Umbilical cord (tissue), 1 donor: ENCODE measurements at regions not wholly inside any gene's neighbourhood (a gene's known extent, or its start where the extent isn't known, plus 50 kb on each side); places are given as distances from the start of the nearest gene placed in this dataset.
A peak's percentile ranks its signal among the peaks of the same experiment; 100 is the strongest.

ENCODE experiments used
- DNase-seq: peaks from one replicate; pipeline ENCODE4 v3.0.0-alpha.2; 2015; ENCODE audit warnings: low spot score

DNA sequence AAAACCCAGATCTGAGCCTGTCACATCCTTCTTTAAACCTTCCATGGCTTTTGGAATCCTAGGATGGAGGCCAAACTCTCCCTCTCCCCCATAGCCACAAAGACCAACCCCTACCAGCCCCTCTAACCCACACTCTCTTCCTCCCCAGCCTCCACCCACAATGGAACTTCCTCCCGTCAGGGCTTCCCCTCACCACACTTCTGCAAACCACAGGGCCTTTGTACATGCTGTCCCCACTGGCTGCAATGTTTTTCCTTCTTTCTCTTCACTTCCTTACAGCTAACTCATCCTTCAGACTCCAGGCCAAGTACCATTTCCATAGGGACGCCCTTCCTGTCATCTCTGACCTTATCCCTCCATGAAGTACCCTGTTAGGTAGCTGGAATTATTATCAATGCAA lies 393.5 kb downstream of the MN1 start:
- DNase-seq = no peak

DNA sequence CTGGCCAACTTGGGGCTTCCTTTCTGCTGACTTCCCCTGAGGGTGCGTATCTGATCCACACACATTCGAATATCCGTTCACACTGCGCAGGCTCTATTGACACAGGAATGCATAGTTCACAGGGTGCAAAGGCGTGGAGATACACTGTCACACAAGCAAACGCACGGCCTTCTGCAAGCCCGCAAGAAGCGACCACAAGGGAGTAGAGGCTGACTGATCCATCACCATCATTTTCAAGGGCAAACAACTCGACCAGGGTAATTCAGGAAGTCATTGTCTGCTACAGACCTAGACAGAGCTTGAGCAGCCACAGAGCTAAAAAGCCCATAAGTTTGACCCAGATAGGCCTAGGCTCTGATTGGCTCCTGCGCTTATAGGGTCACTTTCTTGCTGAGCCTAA lies 392.3 kb downstream of the MN1 start:
- DNase-seq = no peak

DNA sequence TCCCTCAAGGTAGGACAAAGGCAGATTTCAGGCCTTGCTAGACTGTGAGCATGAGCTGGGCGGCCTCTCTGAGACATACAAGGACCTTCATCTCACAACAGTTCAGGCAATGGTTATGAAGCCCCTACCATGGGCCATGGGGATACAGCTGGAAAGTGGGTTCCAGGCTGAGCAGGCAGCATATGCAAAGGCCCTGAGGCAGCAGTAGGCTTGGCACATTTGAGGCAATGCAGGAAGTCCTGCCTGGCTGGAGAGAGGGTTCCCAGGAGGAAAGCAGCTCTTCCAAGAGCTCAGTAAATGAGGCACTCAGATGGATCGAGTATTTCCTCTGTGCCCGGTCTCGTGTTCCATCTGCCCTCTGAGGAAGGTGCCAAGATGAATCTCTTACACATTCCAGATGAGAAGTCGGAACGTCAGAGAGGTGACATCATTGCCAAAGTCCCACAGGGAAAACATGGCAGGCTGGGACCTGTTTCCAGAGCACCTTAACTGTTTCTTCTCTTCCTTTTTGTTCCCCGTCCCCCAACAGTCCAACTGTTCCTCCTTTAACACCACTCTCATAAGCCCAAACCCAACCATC lies 388.6 kb downstream of the MN1 start:
- DNase-seq = no peak

DNA sequence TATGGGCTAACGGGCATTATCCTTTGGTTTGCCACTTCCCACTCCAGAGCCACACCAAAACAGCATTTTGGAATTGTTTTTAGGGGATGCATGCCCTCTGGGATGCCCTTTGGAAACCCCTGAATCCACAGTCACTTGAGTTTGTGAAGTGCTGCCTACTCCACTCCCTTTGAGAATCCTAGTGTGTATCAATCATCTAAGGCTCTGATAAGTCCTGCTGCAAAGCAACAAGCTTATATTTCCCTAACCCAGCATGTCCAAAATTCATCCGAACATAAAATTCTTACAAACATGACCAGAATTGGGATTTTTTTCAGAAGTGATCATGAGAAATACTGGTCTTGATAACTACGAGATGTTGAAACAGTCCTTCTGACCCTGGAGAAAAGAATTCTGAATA lies 387.9 kb downstream of the MN1 start:
- no peak for DNase-seq

DNA sequence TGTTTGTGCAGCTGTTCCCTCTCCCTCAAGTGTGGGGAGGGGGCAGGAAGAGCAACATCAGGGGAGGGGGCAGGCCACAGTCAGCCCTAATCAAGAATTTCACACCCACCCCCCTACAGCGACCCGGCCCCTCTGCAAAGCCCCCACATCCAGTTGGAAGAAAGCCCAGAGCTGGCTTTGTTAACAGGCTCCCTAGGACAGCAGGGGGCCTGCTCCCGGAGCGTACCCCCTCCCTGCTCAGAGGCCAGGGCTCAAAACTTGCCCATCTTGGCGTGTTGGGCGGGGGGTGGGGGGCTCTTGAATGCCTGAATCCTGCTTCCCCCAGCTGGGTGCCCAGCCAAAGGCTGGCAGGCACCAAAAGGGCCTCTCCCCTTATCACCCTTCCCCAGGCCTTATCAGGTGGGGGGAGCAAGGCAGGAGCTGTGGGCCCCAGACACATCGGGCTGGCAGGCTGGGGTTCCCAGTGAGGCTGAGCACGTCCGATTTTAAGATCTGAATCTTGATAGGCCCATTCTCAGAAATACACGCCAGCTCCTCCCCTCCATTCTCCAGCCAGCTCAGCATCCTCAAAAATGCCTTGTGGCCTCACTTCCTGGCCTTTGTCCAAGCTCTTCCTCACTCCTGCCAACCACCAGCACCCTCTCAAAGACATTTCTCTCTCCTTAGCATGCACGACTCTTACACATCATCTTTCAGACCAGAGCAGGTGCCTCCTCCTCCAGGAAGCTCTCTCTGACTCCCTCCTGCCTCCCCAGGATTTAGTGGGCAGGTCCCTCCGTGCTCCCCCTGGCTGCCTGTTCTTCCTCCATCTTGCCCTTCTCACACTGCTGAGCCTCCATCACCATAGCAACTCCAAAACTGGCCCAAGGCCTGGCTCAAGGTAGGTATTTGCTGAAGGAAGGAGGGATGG lies 384.8 kb downstream of the MN1 start:
- peak; percentile 90 for DNase-seq

DNA sequence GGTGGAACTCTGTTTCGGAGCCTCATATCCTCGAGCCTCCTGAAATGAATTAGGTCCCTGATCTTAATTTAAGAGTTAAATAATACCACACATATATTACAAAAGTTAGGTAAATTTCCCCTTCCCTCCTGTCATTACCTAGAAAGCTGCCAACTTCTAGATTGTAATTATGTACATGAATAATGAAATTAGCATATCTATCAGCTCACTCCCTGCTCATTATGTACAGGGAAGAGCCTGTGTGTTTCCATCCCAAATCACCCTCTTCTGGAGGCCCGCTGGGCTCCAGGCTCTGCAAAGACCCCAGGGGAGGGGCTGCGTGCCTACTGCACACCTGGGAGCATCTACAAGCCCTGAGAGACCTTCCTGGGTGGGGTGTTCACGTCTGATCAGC lies 384.1 kb downstream of the MN1 start:
- DNase-seq = no peak

DNA sequence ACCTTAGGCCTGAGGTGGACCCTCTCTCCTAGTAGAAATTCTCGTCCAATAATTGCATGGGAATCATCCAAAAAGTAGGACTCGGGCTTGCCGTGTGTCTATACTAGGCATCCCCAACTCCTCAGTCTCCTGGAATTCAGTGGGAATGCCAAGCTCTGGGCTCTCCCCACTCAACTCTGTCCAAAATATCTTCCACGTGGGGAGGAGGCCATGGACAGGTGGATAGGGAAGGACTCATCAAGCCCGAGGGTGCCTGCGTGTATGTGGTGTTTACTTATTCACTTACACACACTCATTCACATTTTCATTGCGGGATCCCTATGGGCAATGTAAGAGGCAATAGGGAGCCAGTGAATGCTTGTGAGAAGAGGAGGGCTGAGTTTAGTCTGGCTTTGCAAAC lies 383.3 kb downstream of the MN1 start:
- no peak for DNase-seq

DNA sequence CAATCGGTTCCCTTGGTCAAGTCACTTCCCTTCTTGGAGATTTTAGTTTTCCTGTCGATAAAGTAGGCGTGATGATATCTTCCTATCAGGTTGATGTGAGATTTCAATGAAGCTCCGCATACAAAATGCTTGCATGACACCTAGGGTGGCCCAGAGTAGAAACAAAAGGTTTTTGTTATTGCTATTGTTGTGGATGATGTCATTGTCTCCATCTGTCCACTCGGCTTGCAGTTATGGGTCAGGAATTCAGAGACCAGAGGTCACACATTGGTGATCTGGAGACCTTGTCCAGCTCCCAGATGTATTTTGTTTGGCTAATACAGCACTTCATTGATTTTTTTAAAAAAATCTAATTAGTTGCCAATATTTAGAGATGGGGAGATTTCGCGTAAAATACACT lies 382.1 kb downstream of the MN1 start:
- DNase-seq = no peak

DNA sequence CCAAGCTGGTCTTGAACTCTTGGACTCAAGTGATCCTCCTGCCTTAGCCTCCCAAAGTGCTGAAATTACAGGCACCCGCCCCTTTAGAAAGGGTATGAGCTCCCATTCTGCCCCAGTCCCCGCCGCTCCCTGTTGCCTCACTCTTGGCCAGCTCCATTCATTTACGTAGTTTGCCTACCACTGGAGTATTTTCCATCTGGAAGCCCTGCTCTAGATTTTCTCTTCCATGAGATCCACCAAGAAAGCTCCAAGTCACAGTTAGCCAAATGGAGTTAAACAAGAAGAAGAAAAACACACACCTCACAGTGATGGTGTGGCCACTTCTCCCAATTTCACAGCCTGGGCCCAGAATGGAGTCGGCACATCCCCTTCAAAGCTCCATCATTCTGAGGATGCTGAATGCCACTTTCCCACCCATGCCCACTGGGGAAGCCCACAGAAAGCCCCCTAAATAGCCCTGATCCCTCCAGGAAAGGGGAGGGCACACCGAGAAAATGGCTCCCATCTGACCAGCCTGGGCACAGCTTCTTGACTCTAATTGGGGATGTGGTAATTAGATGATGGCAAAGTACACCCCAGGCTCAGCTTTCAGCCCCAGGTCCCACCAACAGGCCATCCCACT lies 381.2 kb downstream of the MN1 start:
- DNase-seq = no peak

DNA sequence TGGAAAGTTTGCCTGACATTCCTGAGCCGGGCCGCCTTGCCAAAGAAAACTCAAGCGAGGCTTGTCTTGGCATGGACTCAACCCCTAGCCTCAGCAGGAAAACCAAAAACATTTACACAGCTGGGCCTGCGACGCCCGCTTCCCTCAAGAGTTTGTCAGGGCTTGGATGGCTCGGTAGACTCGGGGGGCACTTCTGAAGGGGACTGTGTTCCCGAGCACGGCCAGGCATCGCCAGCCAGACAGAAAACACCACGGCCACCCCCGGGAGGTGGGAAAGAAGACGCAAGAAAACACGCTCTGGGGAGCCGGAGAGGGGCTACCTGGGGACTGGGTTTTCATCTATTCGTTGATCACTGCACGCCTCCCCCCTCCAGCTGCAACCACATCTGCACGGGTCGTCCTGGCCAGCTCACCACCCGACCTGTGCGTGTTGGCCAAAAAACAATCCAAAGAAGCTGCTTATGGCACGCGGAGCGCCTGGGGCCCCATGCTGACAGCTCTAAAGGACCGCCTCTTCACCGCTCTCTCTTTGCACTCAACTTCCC lies 380.7 kb downstream of the MN1 start:
- peak; percentile 92 for DNase-seq

DNA sequence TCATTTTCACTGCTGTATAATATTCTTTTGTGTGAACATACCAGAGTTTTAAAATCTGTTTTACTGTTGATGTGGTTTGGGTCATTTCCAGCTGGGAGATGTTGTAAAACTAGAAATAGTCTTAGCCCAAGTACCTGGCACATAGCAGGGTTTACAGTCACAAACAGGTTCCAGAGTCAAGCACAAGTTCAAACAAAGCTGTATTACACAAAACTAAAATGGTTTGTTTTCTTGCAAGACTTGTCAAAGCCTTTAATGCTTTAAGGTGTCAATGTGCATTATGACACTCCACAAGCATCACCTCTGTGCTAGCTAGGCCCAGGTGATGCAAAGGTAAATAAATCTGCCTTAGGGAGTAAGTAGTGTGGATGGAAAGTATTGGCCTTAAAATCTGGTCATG lies 379.1 kb downstream of the MN1 start:
- DNase-seq = no peak

DNA sequence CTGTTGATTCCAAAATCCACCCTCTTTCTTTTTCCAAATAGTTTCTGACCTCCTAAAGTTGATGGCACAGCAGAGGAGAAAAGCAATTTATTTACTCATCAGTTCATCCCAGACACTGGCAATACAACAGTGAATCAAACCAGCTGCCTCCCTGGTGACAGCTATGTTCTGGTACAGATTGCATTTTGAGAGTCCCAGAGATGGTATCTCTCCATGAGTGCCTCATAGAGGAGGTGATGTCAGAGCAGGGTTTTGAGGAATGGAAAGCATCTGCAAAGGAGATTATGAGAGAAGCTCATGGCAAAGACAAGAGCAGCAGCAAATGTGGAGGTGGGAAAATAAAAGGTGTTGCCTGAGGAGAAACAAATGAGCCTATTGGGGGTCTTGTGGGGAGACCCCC lies 377.2 kb downstream of the MN1 start:
- DNase-seq = no peak

DNA sequence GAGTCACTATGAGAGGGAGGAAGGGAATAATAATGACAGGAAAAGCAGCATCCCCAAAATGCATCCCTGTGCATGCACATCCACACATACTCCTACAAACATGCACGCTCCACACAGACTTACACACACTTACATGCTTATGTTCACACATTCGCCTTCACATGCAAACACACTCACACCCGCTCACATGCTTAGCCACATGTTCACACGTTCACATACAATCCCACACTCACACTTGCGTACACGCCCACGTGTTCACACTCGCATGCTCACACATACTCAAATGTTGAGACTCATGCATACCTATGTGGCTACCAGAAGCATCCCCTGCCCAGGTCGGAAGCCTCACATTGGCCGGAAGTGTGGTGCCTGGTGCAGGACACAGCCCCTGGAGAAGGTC lies 372.1 kb downstream of the MN1 start:
- DNase-seq = no peak

DNA sequence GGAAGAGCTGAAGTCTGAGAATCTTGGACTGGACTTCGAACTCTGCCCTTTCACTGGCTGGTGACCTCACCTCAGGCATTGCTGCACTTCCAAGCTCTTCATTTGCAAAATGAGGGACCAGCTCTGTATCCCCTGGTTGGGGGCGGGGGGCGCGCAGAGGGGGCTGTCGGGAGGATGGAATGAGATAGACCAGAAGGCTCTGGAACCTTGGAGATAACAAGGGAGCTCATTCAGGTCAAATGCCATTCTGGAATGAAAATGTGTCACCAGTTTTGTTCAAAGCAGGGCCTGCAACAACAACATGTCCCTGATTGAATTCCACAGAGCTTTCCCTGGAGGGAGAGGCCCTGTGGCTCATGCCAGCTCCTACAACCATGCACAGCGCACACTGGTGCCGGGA lies 370.5 kb downstream of the MN1 start:
- no peak for DNase-seq

DNA sequence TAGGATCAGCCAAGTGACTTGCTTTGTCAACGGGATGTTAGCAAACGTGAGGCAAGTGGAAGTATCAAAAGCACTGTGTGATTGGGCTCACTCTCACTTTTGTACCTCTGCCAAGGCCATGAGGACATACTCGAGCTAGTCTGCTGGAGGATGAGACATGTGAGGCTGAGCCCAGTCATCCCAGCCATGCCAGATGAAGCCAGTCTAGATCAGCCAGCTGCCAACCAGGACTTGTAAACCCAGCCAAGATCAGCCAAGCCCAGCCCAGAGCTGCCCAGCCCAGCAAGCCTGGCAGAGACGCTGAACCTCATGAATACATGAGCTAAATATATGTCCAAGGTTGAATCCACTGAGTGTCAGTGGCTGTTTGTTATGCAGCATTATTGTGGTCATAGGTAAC lies 369.7 kb downstream of the MN1 start:
- DNase-seq = no peak

DNA sequence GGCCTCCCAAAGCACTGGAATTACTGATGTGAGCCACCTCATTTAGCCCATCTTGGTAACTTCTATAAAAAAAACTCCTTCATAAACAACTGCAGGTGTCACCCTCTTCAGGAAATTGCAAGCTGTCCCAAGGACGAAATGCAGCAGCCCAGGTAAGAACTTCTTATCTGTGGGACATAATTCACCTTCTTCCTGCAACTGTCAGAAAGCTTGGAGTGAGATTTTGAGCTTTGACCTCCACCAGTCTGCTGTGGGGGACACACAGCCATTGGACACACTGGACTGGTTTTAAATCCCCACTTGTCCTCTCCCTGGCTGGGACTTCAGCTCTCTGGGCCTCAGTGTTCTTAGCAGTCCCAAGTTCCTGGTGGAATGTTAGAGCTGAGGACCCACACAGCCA lies 368.5 kb downstream of the MN1 start:
- no peak for DNase-seq

DNA sequence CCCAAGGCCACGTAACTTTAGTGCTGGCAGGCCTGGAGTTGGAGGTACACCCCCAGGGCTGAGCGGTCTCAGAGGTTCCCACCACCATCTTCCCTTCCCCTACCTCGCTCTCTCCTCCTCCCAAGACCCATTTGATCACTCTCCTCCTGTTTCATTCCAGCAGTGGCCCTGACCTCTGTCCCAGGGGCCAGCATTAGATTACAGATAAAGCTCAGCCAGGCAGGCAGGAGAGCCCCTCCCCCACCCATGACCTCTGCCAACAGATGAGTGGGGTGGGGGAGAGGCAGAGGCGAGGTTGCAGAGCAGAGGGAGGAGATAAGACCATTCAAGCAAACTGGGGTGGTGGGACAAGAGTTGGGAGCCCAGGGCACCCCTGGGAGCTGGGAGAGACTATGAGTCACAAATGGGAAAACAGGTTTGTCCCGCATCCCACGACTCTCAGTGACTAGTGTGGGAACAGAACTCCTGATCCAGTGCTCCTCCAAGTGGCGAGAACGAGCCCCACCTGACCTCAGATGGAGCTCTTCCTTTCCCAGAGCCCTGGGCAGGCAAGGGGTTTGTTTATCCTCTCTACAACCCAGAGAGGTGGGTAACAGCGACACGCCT lies 367.9 kb downstream of the MN1 start:
- DNase-seq = no peak

DNA sequence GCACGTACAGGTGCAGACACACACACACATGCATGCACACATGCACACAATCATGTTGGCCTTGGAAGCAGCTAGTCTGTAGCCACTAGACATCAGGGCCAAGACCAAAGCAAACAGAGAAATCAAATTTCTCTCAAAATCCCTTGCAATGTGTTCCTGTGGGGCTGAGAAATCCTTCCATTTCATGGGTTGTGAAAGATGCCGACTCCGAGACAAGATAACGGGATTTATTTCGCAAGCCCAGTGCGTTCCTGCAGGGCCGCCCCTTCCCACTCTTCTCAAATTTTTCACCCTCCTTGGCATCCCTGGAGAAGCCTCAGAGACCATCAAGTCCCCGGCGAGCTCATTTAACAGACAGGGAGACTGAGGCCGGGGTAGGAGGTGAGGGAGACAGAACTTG lies 366.7 kb downstream of the MN1 start:
- DNase-seq = peak; percentile 61

DNA sequence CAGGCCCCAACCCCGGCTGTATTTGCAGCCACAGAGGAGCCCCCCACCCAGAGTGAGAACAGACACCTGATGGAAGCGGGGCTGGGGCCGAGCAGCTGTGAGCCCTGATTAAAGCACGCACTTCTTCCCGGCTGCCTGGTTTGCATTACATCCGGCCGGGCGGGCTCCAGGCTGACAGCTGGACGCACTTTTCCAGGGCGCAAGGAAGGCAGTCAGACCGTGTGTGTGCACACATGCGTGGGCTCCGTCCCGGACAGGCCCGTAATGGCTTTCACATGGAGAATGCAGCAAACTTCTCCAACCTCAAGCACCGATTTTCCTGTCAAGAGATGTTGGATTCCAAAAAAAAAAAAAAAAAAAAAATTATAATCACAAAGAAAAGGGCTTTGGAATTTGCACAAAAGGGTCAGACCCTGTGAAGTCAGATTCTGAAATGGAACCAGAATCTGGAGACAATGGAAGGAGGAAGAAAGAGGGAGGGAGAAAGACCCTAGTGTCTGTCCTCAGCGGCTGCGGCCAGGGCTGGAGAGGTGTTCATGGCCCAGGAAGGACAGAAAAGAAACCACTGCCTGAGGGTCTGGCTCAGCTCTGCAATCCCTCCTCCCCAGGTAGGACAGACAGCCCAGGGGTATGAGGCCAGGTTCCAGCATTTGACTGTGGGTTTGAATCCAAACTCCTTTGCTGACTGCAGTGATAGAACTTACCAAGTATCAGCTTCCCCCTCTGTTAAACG lies 365.5 kb downstream of the MN1 start:
- peak; percentile 74 for DNase-seq

DNA sequence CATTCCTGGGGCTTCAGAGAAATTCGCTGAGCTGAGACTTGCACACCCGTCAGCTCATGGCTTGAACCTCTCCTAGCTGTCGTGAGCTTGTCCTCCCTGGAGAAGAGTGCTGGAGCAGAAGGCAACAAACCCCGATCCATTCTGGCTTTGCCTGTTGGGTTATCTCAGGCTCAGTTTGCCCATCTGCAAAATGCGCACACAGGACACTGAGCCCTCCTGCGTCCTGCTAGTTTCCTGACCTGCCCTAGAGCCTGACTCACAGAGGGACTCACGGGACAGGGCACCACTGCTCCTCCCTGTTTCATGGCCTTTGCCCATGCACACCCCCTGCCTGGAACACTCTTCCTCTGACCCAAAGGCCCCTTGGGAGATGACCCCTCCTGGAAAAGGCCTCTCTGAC lies 365.0 kb downstream of the MN1 start:
- no peak for DNase-seq

DNA sequence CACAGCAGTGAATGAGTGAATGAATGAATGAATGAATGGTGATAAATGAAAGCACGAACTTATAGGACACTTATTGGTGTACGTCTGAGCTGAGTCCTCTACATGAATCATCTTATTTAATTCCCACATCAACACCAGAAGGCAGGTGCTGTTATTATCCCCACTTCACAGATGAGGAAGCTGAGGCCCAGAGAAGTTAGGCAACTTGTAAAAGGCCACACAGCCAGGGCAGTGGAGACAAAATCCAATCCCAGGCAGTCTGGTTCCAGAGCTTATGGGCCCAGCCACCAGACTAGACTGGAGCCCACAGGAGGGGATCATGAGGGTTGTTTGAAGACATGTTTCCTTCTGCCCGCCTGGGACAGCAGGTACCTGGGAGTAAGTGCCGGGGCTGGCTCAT lies 364.0 kb downstream of the MN1 start:
- no peak for DNase-seq
